AG09319 (cell line): ENCODE measurements at regions not wholly inside any gene's neighbourhood (a gene's known extent, or its start where the extent isn't known, plus 50 kb on each side); places are given as distances from the start of the nearest gene placed in this dataset.

Experiments
- DNase-seq: peaks from one replicate; pipeline ENCODE4 v3.0.0-alpha.2; 2010; ENCODE audit warnings: low read depth; ENCODE audit errors: extremely low read depth
- TF ChIP-seq, protein P1 (sequence below): IDR thresholded peaks from 2 replicates; pipeline ENCODE4 v1.5.1; 2011; ENCODE audit warnings: low read depth, mild to moderate bottlenecking, inconsistent platforms, low read length, moderate library complexity

GRCh38 chr18:72470391-72470790 lies 73.8 kb downstream of the CBLN2 start:
- TF ChIP-seq, protein P1, sequence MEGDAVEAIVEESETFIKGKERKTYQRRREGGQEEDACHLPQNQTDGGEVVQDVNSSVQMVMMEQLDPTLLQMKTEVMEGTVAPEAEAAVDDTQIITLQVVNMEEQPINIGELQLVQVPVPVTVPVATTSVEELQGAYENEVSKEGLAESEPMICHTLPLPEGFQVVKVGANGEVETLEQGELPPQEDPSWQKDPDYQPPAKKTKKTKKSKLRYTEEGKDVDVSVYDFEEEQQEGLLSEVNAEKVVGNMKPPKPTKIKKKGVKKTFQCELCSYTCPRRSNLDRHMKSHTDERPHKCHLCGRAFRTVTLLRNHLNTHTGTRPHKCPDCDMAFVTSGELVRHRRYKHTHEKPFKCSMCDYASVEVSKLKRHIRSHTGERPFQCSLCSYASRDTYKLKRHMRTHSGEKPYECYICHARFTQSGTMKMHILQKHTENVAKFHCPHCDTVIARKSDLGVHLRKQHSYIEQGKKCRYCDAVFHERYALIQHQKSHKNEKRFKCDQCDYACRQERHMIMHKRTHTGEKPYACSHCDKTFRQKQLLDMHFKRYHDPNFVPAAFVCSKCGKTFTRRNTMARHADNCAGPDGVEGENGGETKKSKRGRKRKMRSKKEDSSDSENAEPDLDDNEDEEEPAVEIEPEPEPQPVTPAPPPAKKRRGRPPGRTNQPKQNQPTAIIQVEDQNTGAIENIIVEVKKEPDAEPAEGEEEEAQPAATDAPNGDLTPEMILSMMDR = no peak
- DNase-seq = no peak

- TF ChIP-seq, protein P1 = no peak
- DNase-seq = no peak
Observed at GRCh38 chr18:72468021-72468710, 76.0 kb downstream of the CBLN2 start.

DNA sequence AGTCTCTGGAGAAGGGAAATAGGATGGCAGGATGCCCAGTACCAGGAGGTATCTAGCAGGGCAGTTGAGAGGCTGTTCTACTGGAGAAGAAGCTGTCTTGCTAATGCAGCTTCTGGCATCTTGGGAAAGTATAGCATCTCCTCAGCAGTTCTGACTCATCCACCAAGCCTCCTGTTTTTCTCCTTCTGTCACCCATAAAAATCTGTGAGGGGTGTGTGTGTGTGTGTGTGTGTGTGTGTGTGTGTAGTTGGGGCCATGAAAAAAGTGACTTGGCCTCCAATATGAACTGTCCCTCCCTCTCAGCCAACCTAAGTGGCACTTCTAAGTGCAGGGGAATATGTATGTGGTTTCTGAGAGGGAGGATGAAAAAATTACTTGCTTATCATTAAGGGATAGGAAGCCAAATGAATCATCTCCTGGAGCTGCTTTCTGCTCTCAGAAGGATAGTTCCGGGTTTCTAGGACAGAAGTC lies 83.9 kb downstream of the CBLN2 start:
- TF ChIP-seq, protein P1 = no peak
- DNase-seq = peak; percentile 5

GRCh38 chr18:72458271-72458670 lies 85.9 kb downstream of the CBLN2 start:
- TF ChIP-seq, protein P1 = no peak
- DNase-seq = no peak

DNA sequence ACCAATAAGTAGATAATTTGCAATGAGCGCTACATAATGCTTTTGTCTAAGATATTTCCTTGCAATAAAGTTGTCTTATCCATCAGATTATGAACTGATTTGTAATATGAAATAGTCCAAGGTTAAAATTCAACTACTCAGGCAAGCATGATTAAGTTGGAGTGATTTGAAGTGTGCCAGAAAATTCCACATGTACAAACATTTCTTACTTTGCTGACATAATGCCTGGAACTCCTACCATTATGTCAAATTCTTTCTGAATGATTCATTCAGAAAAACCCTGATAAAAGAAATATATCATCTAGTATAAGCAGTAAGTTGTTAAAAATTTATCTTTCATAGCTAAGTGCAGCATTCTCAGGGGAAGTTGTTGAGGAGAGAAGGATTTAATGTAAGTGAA lies 87.3 kb downstream of the CBLN2 start:
- no peak for DNase-seq
- TF ChIP-seq, protein P1 = no peak

DNA sequence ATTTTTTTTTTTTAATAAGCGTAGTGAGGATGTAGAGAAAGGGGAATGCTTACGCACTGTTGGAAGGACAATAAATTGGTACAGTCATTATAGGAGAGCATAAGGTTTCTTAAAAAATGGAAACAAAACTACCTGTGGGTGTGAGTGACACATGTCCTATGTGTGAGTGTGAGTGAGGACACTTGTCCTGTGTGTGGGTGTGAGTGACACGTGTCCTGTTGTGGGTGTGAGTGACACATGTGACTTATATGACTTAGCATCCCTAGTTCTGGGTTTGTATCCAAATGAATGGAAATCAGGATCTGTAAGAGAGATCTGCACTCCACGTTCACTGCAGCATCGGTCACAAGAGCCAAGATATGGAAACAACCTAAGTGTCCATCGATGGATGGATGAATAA lies 91.8 kb downstream of the CBLN2 start:
- TF ChIP-seq, protein P1 = no peak
- DNase-seq = no peak

DNA sequence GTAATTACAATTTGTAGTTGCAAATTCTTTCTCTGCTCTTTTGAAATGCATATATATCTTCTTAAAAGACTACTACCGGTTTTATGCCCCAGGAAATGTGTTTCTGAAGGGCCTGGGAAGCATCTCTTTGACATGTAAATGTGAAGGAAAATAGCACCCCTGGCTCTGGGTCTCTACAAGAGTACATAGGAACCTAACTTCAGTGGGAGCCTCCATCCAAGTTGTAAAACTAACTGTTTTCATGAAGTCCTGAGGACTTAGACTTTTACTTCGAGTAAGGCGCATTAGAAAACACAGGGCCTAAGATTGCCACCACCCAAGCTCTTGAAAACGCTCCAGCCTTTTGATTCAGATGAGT lies 99.4 kb downstream of the CBLN2 start:
- TF ChIP-seq, protein P1 = no peak
- no peak for DNase-seq
